ENCODE measurements at regions not wholly inside any gene's neighbourhood (a gene's known extent, or its start where the extent isn't known, plus 50 kb on each side); places are given as distances from the start of the nearest gene placed in this dataset.

DNA sequence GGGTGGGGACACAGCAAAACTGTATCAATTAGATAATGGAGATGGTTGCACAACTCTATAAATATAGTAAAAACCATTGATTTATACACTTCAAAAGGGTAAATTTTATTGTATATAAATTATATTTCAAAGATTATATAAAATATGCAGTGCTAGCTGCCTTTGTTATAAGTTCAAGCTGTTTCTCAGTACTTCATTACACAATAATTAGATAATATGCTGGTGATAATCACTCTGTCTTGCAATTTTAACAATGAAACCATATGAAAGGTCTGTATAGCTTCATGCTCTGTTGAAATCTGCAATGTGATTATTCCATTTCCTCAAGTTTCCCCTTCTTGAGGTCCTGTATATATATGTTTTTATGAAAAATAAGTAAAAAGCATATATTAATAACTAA, 73.4 kb upstream of the PLS3 start:
- H3K27me3 ChIP-seq (ENCODE audit: low read length): no peaks in the 10 kb centered on the region
- H3K9me2 ChIP-seq (replicated peaks; ENCODE audit: insufficient read depth, low read length): no peaks in the 10 kb centered on the region
- no peak overlapping the region for H3K27ac ChIP-seq (ENCODE audit: low read length)
- no peak overlapping the region for H3K4me3 ChIP-seq (ENCODE audit: low read length)
- no peaks in the 10 kb centered on the region for H3K4me1 ChIP-seq (ENCODE audit: low read length)
- H4K20me1 ChIP-seq (ENCODE audit: insufficient read depth, low read depth, low read length): no peaks in the 10 kb centered on the region
- no peak overlapping the region for H3K9ac ChIP-seq (ENCODE audit: low read length)
- H3K4me2 ChIP-seq (ENCODE audit: low read depth, low read length, poor library complexity, severe bottlenecking): no peak overlapping the region
- H2AFZ ChIP-seq (ENCODE audit: low read length): no peak overlapping the region
- no peaks in the 10 kb centered on the region for H3K79me2 ChIP-seq (ENCODE audit: low read length)
- no peaks in the 10 kb centered on the region for H3K36me3 ChIP-seq (ENCODE audit: insufficient read depth, low read length)
- no peaks in the 10 kb centered on the region for H3K9me3 ChIP-seq (ENCODE audit: low read length)
- no peak for DNase-seq

DNA sequence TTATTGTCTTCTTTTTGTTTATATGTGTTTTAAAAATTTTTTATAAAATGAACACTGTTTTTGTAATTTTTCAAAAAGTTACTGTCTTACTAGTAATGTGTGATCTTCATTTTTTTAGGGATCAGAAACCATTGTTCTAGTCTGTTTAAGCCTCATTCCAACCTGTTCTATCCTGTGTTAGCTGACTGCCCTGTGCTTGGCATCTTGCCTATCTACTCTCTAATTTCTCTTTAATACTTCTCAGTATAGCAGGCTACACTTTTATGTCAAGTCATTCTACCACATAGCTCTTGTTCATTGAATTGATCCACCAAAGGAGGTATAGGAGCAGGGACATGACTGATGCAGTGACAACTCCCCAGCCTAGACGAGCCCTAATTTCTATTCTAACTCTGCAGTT, 70.2 kb upstream of the PLS3 start:
- no peak for DNase-seq
- no peaks in the 10 kb centered on the region for H3K79me2 ChIP-seq (ENCODE audit: low read length)
- H3K4me3 ChIP-seq (ENCODE audit: low read length): no peak overlapping the region
- no peaks in the 10 kb centered on the region for H3K9me3 ChIP-seq (ENCODE audit: low read length)
- no peaks in the 10 kb centered on the region for H3K36me3 ChIP-seq (ENCODE audit: insufficient read depth, low read length)
- no peaks in the 10 kb centered on the region for H4K20me1 ChIP-seq (ENCODE audit: insufficient read depth, low read depth, low read length)
- no peak overlapping the region for H3K4me2 ChIP-seq (ENCODE audit: low read depth, low read length, poor library complexity, severe bottlenecking)
- H3K4me1 ChIP-seq (ENCODE audit: low read length): no peaks in the 10 kb centered on the region
- H3K9ac ChIP-seq (ENCODE audit: low read length): no peak overlapping the region
- no peaks in the 10 kb centered on the region for H3K27me3 ChIP-seq (ENCODE audit: low read length)
- no peak overlapping the region for H3K27ac ChIP-seq (ENCODE audit: low read length)
- no peaks in the 10 kb centered on the region for H3K9me2 ChIP-seq (replicated peaks; ENCODE audit: insufficient read depth, low read length)
- H2AFZ ChIP-seq (ENCODE audit: low read length): no peak overlapping the region

DNA sequence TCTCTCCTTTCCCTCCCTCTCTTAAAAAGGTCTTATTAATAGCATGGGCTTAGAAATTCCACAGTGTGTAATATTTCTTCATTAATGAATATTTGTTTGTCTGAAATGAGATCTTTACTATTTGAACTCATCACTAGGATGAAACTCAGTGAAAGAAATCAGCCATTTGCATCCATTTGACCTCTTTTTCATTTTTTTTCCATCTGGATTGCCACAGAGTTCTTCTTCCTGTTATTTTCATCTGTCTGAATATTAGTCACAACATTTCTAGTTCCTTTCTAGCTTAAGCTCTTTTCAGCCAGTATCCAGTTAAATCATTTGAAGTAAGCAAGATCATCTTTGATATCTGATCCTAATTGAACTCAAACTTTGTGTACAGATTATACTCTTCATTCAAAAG, 69.2 kb upstream of the PLS3 start:
- DNase-seq: no peak
- Histone ChIP-seq H3K4me2 (ENCODE audit: low read depth, low read length, poor library complexity, severe bottlenecking) (no peak overlapping the region), H3K27ac (ENCODE audit: low read length) (no peak overlapping the region), H3K9ac (ENCODE audit: low read length) (no peak overlapping the region), H4K20me1 (ENCODE audit: insufficient read depth, low read depth, low read length) (no peaks in the 10 kb centered on the region), H3K9me3 (ENCODE audit: low read length) (no peaks in the 10 kb centered on the region), H3K4me3 (ENCODE audit: low read length) (no peak overlapping the region), H3K4me1 (ENCODE audit: low read length) (no peaks in the 10 kb centered on the region), H3K36me3 (ENCODE audit: insufficient read depth, low read length) (no peaks in the 10 kb centered on the region), H3K79me2 (ENCODE audit: low read length) (no peaks in the 10 kb centered on the region), H2AFZ (ENCODE audit: low read length) (no peak overlapping the region), H3K27me3 (ENCODE audit: low read length) (no peaks in the 10 kb centered on the region), H3K9me2 (replicated peaks; ENCODE audit: insufficient read depth, low read length) (no peaks in the 10 kb centered on the region)

DNA sequence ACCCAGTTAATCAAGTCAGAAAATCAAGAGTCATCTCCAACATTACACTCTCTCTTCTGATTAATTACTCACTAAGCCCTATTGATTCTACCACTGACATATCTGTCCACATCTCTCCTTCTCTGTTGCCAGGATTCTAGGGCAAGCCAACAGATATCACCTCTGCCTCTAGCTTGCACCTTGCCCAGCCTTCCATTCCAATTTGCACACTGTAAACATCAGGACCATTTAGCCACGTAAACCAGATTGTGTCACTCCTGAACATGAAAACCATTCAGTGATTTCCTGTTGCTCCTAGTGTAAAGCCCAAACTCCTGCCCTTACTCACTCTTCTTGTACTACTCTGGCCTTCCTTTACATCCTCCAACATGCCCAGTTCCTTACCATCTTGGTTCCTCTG, 68.0 kb upstream of the PLS3 start:
- Histone ChIP-seq H3K4me2 (ENCODE audit: low read depth, low read length, poor library complexity, severe bottlenecking) (no peak overlapping the region), H3K27me3 (ENCODE audit: low read length) (no peaks in the 10 kb centered on the region), H3K27ac (ENCODE audit: low read length) (no peak overlapping the region), H2AFZ (ENCODE audit: low read length) (no peak overlapping the region), H3K9ac (ENCODE audit: low read length) (no peak overlapping the region), H3K79me2 (ENCODE audit: low read length) (no peaks in the 10 kb centered on the region), H3K9me3 (ENCODE audit: low read length) (no peaks in the 10 kb centered on the region), H3K9me2 (replicated peaks; ENCODE audit: insufficient read depth, low read length) (no peaks in the 10 kb centered on the region), H3K36me3 (ENCODE audit: insufficient read depth, low read length) (no peaks in the 10 kb centered on the region), H3K4me1 (ENCODE audit: low read length) (no peaks in the 10 kb centered on the region), H4K20me1 (ENCODE audit: insufficient read depth, low read depth, low read length) (no peaks in the 10 kb centered on the region), H3K4me3 (ENCODE audit: low read length) (no peak overlapping the region)
- DNase-seq: no peak

DNA sequence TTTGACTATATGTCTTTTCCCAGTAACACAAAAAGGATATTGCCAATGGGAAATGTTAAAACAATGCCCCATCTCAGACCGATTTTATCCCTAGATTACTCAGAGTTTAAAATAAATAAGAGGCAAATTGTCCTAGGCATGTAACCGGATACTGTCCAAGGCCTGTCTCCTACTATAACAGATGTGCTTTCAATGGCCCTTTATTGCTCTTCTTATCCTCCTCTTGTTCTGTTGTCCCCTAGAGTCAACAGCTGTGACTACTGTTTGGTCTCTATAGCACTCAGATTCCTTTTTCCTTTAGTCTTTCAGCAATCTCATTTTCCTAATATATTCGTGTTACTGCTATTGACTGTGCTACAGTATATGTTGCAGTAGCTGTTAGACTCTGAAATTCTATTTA, 66.8 kb upstream of the PLS3 start:
- no peak overlapping the region for H3K4me2 ChIP-seq (ENCODE audit: low read depth, low read length, poor library complexity, severe bottlenecking)
- H3K4me3 ChIP-seq (ENCODE audit: low read length): no peak overlapping the region
- H3K4me1 ChIP-seq (ENCODE audit: low read length): no peaks in the 10 kb centered on the region
- H3K79me2 ChIP-seq (ENCODE audit: low read length): no peaks in the 10 kb centered on the region
- no peak overlapping the region for H2AFZ ChIP-seq (ENCODE audit: low read length)
- H3K9me3 ChIP-seq (ENCODE audit: low read length): no peaks in the 10 kb centered on the region
- DNase-seq: no peak
- H3K9me2 ChIP-seq (replicated peaks; ENCODE audit: insufficient read depth, low read length): no peaks in the 10 kb centered on the region
- no peak overlapping the region for H3K27ac ChIP-seq (ENCODE audit: low read length)
- no peak overlapping the region for H3K9ac ChIP-seq (ENCODE audit: low read length)
- H3K36me3 ChIP-seq (ENCODE audit: insufficient read depth, low read length): no peaks in the 10 kb centered on the region
- H4K20me1 ChIP-seq (ENCODE audit: insufficient read depth, low read depth, low read length): no peaks in the 10 kb centered on the region
- no peaks in the 10 kb centered on the region for H3K27me3 ChIP-seq (ENCODE audit: low read length)

DNA sequence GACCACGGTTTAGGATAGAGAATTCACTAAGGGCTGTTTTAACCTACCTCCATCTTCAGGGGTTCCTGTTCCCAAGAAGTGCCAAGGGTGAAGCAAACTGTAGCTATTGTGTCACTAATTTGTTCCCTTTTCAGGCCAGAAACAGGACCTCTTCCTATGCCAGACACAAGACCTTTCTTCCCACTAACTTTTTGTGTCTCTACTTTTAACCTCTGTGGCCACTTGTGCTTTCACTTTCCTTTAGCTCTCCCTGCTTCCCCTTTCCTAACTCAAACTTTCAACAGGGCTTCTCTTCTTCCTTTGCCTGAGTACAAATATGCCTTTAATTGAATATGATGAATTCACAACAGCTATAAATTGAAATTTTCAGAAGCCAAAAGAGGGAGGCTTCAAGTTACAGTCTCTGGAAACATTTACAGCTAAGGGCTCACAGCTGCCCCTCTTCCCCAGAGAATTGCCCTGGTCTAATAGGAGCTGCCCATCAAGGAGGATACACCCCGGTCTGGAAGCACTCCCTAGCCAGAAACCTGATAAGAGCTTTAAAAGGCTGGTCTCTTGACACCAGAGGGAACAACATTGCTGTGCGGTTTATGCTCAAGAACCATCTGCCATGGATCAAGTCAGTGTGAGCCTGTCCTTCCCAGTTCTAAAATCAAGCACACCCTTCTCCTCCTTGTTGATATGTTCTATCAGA, 61.7 kb upstream of the PLS3 start:
- Histone ChIP-seq H4K20me1 (ENCODE audit: insufficient read depth, low read depth, low read length) (no peaks in the 10 kb centered on the region), H3K4me3 (ENCODE audit: low read length) (no peak overlapping the region), H3K4me1 (ENCODE audit: low read length) (no peaks in the 10 kb centered on the region), H3K9ac (ENCODE audit: low read length) (no peak overlapping the region), H3K27ac (ENCODE audit: low read length) (no peak overlapping the region), H3K79me2 (ENCODE audit: low read length) (no peaks in the 10 kb centered on the region), H3K9me2 (replicated peaks; ENCODE audit: insufficient read depth, low read length) (no peaks in the 10 kb centered on the region), H3K27me3 (ENCODE audit: low read length) (no peaks in the 10 kb centered on the region), H3K4me2 (ENCODE audit: low read depth, low read length, poor library complexity, severe bottlenecking) (no peak overlapping the region), H3K9me3 (ENCODE audit: low read length) (no peaks in the 10 kb centered on the region), H3K36me3 (ENCODE audit: insufficient read depth, low read length) (no peaks in the 10 kb centered on the region), H2AFZ (ENCODE audit: low read length) (no peak overlapping the region)
- DNase-seq: no peak

DNA sequence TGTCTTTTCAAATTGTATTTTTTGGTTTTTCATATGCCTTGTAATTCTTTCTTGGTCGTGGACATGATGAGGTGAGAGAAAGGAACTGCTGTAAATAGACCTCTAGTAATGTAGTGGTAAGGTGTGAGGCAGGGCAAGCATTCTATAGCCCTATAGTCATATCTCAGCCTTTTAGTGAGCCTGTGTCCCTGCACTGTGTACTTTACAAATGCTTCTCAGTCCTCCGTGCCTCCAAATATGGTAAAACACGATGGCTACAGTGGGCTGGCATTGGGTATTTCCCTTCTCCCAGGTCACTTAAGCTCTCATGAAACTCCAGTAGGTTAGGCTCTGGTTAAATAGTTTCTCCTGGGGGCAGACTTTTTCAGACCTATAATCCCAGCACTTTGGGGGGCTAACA, 57.9 kb upstream of the PLS3 start:
- H3K36me3 ChIP-seq (ENCODE audit: insufficient read depth, low read length): no peaks in the 10 kb centered on the region
- H3K4me3 ChIP-seq (ENCODE audit: low read length): no peak overlapping the region
- H3K9ac ChIP-seq (ENCODE audit: low read length): no peak overlapping the region
- H3K27ac ChIP-seq (ENCODE audit: low read length): no peak overlapping the region
- no peaks in the 10 kb centered on the region for H4K20me1 ChIP-seq (ENCODE audit: insufficient read depth, low read depth, low read length)
- no peaks in the 10 kb centered on the region for H3K9me2 ChIP-seq (replicated peaks; ENCODE audit: insufficient read depth, low read length)
- no peak overlapping the region for H2AFZ ChIP-seq (ENCODE audit: low read length)
- no peak overlapping the region for H3K4me2 ChIP-seq (ENCODE audit: low read depth, low read length, poor library complexity, severe bottlenecking)
- no peaks in the 10 kb centered on the region for H3K9me3 ChIP-seq (ENCODE audit: low read length)
- DNase-seq: no peak
- H3K79me2 ChIP-seq (ENCODE audit: low read length): no peaks in the 10 kb centered on the region
- no peaks in the 10 kb centered on the region for H3K27me3 ChIP-seq (ENCODE audit: low read length)
- no peaks in the 10 kb centered on the region for H3K4me1 ChIP-seq (ENCODE audit: low read length)

DNA sequence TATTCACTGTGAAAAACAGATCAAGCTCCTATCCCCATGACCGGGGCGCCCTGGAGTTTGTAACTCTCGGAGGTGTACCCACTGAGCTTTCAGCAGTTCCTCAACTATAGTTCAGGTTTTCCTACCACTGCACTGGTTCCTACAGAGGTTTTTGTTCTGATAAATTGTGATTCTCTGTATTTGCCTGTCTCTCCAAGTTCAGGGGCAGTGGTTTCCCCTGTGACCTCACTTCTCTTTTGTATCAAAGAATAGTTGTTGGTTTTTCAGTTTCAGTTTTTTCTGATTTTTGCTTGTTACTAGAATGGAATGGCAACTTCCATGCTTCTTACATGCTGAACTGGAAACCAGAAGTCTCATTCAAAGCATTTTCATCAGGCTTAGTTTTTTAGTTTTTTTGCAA, 56.8 kb upstream of the PLS3 start:
- Histone ChIP-seq H3K4me2 (ENCODE audit: low read depth, low read length, poor library complexity, severe bottlenecking) (no peak overlapping the region), H3K36me3 (ENCODE audit: insufficient read depth, low read length) (no peaks in the 10 kb centered on the region), H3K4me3 (ENCODE audit: low read length) (no peak overlapping the region), H3K9ac (ENCODE audit: low read length) (no peak overlapping the region), H3K79me2 (ENCODE audit: low read length) (no peaks in the 10 kb centered on the region), H3K4me1 (ENCODE audit: low read length) (no peaks in the 10 kb centered on the region), H3K27ac (ENCODE audit: low read length) (no peak overlapping the region), H3K9me2 (replicated peaks; ENCODE audit: insufficient read depth, low read length) (no peaks in the 10 kb centered on the region), H2AFZ (ENCODE audit: low read length) (no peak overlapping the region), H3K9me3 (ENCODE audit: low read length) (no peaks in the 10 kb centered on the region), H3K27me3 (ENCODE audit: low read length) (no peaks in the 10 kb centered on the region), H4K20me1 (ENCODE audit: insufficient read depth, low read depth, low read length) (no peaks in the 10 kb centered on the region)
- DNase-seq: no peak
